ENCODE measurements at regions not wholly inside any gene's neighbourhood (a gene's known extent, or its start where the extent isn't known, plus 50 kb on each side); places are given as distances from the start of the nearest gene placed in this dataset.
A peak's percentile ranks its signal among the peaks of the same experiment; 100 is the strongest.
"Not testable (repeated sequence)": the region's sequence is repeated elsewhere in the genome, so short reads cannot be mapped to it uniquely, and the experiment has no call there.

DNA sequence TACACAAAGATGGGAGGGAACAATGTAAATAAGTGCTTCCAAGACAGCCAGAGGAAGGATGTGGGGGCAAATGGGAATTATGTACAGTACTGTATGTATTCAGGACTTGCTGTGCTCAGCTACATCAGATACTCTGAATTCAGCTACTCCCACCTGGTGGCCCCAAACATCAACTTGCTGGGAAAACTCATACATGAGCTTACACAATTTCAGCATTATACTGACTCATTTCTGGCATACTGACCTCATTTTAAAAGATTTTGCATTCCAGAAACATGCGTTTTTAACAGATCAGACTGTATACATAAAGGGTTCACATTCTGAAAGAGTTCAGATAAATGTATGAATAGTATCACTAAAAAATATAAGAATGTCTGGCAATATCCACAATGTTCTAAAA, 59.7 kb downstream of the GPX5 start:
- DNase-seq (ENCODE audit: low spot score) = peak; percentile 11

DNA sequence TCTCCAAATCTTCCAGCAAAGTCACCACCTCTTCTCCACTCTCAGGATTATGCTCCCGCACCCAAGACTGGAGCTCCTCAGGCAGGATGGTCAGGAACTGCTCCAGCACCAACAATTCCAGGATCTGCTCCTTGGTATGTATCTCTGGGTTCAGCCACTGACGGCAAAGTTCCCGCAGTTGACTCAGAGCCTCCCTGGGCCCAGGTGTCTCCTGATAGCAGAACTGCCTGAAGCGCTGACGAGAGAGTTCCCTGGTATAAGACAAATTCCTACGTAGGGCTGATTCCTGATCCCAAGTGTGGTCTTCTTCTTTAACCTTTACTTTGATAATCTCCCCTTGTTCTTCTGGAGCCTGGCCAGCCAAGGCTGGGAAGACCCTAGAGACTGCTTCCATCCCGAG, 60.6 kb downstream of the GPX5 start:
- DNase-seq (ENCODE audit: low spot score) = no peak

DNA sequence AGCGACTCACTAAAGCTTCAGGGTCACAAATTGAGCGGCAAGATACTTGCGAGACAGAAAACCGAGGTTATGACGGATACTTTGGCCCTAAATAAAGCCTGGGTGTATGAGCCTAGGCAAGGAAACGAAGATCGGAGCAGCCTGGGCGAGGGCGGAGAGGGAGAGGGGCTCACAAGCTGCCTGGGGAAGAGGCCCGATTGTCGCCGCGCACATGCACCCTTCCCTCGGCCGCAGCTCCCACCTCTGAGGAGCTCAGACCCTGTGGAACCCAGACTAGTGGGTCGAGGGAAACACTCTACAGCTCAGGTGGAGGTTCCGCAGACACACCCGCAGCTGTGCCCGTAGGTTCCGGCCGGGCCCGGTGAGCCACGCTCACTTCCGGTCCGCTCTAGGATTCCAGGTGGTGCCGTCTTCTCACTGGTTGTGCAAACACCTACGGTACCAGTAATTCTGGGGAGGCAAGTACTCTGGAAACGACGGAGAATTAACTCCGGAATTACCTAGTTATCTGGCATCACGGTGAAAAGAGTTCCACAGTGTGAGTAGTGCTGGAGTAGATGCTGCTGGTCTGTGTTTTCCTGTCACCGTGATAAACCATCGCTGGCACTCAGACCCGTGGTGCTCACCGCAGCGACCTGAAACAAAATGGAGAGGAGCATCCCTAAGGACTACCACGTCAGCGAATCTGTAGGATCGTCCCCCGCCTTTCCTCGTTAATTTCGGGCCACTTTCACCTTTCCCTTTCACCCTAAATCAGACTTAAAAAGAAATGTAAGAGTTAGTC, 61.5 kb downstream of the GPX5 start:
- DNase-seq (ENCODE audit: low spot score) = peak; percentile 48

DNA sequence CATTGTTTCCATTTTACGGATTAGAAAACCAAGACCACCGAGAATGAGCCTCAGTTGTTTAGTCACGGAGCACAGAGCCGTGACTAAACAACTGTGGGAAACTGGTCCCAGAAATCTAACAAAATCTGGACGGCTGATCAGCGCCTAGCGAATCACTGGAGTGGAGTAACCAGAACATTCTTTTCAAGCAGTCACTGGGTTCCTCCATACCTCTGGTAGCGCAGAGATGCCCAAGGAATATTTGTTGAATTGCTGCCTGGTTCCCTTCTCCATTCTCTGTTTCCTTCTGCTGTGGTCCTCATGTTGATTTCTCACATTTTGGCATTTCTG, 62.0 kb downstream of the GPX5 start:
- DNase-seq (ENCODE audit: low spot score) = peak; percentile 12

DNA sequence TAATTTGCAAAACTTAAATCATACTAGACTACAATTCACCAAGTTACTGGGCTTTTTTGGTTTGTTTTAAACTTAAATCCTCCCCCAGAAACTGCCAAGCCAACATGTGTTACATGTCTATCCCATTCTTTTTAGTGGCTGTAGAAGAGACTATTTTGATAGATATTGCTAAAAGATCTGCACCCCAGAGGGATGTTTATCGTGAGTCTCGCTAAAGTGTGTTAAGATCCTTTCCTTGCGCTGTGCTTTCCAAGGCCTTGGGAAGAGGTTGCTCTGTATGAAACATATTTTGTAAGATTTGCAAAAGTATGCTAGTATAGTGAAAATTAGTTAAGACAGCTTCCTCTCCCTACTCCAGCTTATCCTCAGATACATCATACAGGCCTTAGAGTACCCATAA, 63.0 kb downstream of the GPX5 start:
- DNase-seq (ENCODE audit: low spot score) = no peak

DNA sequence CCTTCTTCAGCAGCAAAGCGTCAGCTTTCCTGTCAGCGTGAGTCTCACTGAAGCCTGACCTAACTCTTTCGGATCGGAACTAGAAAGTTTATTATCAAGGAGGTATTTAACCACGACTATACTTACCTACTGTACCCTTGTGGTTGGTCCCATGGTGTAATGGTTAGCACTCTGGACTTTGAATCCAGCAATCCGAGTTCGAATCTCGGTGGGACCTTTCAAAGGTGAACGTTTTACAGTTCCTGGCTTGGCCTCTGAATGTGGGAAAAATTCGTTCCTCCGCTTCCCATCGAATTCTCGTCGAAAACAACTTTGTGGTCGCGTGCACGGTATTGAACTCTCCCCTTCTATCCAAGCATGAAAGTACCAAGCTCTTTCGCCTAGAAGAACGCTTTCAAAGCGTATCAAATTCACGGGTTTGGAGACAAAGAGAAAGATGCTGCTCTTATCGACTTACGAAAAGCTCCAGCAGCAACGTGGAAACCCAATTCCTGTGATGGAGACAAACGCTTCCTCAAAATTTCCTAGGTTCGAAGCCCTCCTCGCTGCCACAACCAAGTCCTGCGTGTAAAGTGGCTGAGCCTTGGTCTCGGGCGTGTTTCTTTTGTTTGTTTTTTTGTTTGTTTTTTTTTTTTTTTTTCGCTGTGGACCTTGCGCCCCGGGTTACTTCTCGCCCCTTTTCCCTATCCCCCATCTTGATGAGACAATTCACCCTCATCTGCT, 63.7 kb downstream of the GPX5 start:
- DNase-seq (ENCODE audit: low spot score) = peak; percentile 57

DNA sequence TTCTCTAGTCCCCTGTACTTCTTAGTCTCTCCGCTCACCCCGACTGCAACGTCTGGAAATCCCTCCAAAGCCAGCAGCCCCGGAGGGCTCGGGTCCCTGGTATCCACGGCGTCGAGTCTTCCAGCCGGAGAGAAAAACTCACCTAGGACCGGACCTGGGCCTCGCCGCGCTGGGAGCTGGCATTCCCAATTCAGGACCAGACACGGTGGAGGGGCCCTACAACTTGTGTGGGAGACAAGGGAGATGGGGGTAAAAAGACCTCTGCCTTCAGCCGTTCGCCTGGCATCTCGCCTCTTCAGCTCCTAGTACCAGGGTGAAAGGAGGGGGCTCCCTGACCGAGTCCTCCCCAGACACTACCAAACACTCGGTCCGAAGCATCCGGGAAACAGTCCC, 64.3 kb downstream of the GPX5 start:
- no peak for DNase-seq (ENCODE audit: low spot score)

DNA sequence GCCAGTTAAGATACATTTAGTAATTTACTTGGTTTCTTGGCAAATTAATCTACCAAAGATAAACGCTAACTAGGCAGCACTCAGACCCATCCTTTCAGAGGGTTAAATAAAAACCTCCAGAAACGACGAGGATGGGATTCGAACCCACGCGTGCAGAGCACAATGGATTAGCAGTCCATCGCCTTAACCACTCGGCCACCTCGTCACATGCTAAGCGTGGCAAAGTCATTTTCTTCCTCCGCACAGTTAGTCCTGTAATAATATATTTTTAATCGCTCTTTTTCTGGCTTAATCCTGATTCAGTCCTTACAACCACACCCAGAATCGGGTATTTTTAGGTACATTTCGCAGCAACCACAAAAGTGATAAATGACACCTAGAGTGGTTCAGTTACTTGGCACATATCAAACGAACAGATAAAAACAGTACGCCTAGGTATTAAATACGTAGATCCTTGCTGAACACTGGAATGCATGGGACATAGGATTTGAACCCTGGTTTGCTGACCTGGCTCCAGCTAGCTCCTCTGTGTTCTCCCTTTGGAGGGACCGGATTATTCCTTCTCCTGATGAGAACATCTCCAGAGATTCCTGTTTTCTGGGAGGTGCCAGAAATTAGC, 71.6 kb downstream of the GPX5 start:
- peak; percentile 47 for DNase-seq (ENCODE audit: low spot score)

DNA sequence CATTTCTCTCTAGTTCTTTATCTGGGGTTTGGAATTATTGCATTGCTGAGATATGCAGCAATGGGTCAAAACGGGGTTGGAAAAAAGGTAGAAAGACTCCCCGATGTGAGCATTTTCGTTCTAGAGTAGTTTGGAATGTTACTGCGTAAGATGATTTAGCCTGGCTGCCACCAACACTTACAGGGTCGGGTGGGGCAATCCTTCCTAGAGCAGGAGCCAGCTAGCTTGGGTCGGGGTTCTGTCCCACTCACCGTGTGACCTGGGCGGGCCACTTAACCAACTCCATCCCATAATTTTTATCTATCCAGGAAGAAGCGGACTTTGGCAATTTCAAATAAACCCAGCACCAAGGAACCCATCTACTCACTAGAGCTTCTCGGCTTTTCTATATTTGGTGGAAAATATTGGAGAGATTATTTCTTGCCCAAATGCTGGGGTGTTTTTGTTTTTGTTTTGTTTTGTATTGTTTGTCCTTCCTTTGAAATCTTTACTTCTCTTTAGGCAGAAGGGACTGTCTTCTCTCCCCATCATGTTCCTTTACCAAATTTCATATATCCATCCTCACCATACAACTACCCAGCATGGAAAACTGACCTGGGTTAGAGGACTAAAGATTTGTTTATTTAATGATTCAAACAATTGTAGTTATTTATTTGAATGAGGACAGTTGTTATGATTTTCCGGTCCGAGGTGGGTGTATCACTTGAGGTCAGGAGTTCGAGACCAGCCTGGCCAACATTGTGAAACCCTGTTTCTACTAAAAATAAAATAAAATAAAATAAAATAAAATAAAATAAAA, 72.4 kb downstream of the GPX5 start:
- no peak for DNase-seq (ENCODE audit: low spot score)

DNA sequence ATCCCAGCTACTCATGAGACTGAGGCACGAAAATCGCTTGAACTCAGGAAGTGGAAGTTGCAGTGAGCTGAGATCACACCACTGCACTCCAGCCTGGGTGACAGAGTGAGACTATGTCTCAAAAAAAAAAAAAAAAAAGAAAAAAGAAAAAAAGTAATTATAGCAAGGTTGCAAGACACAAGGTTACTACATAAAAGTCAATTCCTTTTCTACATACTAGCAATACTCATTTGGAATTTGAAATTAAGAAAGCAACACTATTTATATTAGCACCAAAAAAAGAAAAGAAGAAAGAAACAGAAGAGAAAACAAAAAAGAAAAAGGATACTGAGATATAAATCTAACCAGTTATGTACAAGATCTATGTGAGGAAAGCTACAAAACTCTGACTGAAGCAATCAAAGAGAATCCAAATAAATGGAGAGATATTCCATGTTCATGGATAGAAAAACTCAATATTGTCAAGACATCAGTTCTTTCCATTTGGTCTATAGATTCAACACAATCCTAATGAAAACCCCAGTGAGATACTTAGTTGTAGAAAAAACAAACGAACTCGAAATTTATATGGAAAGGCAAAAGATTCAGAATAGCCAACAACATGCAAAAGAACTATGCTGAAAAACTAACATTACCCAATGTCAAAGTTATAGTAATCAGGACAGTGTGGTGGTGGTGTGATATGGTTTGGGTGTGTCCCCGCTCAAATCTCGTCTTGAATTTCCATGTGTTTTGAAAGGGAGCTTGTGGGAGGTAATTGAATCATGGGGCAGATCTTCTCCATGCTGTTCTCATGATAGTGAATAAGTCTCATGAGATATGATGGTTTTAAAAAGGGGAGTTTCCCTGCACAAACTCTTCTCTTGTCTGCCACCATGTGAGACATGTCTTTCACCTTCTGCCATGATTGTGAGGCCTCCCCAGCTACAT, 73.3 kb downstream of the GPX5 start:
- DNase-seq (ENCODE audit: low spot score) = no peak

DNA sequence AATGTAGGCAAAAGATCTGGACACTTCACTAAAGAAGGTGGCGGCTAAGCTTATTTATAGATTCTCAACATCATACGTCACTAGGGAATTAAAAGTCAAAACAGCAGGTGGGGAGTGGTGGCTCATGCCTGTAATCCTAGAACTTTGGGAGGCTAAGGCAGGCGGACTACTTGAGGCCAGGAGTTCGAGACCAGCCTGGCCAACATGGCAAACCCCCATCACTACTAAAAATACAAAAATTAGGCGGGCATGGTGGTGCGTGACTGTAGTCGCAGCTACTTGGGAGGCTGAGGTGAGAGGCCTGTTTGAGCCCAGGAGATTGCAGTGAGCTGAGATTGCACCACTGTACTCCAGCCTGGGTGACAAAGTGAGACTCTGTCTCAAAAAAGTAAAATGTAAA, 74.6 kb downstream of the GPX5 start:
- no peak for DNase-seq (ENCODE audit: low spot score)

DNA sequence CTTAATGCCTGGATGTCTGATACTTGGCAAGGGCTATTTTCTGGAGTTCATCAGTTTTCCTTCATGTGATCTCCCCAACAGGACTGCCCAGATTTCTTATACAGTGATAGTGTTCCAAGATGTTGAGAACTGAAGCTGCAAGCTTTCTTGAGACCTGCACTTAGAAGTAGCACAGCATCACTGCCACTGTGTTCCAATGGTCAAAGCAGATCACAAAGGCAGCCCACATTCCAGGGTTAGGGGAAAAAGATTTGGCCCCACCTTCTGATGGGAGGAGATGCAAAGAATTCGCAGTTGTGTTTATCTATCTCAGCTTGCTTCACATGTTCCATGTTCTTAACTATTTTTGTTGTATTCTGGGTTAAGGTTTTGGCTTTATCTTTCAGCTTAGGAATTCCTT, 78.2 kb downstream of the GPX5 start:
- DNase-seq (ENCODE audit: low spot score) = no peak

DNA sequence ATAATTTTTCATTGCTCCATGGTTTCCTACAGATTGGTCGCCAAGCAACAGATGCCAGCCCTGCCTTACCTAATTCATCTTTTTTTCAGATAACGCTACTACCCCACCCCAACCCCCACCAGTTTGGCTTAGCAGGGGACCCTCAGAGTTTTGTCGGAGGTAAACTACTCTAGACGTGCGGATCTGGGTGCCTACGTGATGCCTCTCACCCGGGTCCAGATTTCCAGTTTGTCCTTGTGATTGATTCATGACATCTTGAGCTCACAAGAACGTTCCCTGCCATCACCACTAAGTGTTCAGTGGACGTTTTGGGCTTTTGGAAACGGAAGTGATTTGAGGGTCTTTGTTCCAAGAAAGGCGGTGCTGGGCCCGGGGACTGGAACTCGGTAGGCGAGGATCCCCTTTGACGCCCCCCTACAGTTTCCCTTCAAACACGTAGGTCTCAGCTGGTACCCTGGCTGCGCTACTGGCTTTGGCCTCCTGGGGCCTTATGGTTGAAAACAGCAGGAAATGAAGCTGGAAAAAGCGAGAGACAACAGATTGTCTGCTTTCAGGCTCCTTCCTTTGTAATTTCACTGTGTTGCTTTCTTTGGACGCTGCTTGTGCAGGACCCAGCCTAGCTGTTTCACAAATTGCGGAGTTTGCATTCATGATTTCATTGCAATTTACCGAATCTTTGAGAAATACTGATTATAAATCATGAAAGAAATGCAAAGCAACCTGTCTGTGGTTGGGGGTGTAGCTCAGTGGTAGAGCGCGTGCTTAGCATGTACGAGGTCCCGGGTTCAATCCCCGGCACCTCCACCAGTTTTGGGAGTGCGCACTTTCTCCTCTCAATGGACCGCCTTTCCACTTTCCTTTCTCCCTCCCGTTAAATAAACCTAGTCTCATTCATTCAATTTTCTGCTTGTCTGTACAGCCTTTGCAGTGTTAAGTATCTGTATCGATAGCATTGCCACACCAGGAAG, 81.0 kb downstream of the GPX5 start:
- peak; percentile 63 for DNase-seq (ENCODE audit: low spot score)

DNA sequence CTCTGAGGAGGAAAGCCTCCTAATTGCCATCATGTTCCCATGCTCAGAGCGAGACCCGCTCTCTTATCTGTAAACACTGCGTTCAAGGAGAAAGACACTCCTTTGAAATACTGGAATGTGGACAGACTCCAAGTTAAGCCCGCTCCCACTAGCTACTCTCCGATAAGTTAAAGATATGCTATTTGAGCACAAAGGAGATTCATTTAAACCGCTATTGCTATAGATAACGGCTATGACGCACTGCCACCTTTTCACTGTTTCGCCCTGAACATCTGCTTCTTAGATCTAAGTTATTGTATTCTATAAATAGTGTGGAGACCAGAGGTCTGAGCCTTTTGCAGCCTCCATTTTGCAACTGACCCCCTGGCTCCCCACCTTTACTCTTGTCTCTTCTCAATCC, 82.3 kb downstream of the GPX5 start:
- DNase-seq (ENCODE audit: low spot score) = no peak

DNA sequence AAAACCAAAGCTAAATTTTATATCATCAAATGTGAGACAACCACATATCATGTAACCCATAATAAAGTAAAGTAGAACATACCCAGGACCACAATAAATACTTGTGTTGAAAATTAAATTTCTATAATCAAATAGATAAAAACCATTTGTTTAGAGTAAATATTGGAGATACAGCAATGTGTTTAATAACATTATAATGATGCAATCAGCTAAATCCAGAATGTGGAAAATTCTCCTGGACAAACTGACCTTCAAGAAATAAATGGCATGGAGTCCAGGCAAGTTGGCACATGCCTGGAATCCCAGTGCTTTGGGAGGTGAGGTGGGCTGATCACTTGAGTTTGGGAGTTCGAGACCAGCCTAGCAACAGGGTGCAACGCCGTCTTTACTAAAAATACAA, 84.0 kb downstream of the GPX5 start:
- no peak for DNase-seq (ENCODE audit: low spot score)

DNA sequence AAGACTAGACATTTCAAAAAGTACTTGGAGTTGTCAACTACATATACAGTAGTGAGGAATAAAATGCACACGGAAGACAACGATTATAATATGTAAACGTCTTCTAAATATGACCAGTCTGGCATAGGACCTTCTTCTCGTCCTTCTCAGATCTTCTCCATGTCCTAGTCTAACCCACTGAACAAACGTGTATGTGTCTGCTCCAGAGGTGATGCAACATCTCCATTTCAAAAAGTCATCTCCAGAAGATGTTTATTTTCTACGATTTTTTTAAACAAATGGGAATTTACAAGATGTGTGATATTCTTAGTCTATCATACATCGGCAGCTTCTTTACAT, 89.9 kb downstream of the GPX5 start:
- DNase-seq (ENCODE audit: low spot score) = no peak

DNA sequence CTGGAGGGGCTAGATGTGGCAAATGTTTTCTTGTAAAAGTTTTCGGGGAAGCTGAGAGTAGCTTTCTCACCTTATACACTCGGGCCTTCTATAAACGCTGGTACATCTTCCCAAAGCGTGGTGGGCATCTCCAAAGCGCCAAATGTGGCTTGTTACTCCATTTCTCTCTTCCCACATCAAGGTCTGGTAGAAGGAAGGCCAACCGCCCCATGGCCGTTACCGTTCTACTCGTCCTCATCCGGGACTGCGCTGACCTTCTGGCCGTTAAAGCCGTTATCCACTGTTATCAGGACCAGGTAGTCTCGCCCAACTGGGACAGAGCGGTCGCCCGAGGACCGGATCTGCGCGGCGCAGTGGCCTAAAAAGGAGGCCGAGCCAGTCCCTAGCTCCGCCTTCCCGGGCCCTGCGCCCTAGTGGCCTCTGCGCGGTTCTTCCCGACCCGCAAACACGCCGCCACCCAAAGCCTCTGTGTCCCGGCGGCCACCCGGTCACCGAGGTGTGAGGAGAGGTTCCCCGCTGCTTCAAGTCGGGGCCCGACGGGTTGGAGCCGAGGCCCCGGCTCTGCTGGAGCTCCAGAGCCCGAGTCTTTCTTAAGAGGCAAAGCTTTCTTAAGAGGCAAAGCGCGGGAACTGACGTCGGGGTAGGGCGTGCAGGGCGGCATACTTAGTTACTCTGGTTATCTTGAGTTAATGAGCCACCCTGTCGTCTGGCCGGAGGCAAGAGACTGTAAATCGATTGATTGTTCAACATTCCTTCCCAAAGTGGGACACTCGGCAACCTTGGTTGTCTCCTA, 90.5 kb downstream of the GPX5 start:
- no peak for DNase-seq (ENCODE audit: low spot score)

DNA sequence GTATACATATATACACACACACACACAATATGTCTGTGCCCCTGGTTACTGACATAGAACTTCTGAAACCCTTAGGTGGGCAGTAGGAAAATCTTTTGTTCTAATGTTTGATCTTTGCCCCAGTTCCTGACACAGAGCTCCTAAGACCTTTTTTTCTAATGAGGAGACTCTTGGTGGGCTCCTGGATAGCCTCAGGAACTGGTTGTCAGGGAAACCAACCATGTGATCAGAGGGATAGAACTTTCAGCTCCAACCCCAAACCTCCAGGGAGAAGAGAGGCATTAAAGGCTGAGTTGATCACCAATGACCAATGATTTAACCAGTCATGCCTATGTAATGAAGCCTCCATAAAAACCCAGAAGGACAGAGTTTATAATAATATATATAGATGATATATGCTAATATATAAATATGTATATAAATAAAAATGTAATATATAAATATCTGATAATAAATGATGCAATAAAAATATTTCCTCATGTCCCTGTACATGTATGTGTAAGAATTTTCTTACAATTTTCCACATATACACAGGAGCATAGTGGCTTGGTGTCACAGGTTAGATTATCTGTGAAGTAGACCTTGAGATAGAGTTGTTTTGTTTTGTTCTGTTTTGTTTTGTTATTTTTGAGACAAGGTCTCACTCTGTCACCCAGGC, 93.3 kb downstream of the GPX5 start:
- DNase-seq (ENCODE audit: low spot score) = no peak

DNA sequence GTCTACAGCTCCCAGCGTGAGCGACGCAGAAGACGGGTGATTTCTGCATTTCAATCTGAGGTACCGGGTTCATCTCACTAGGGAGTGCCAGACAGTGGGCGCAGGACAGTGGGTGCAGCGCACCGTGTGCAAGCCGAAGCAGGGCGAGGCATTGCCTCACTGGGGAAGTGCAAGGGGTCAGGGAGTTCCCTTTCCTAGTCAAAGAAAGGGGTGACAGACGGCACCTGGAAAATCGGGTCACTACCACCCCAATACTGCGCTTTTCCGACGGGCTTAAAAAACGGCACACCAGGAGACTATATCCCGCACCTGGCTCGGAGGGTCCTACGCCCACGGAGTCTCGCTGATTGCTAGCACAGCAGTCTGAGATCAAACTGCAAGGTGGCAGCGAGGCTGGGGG, 95.6 kb downstream of the GPX5 start:
- DNase-seq (ENCODE audit: low spot score) = not testable (repeated sequence)
